Thyroid gland (tissue), 4 donors: ENCODE measurements at regions not wholly inside any gene's neighbourhood (a gene's known extent, or its start where the extent isn't known, plus 50 kb on each side); places are given as distances from the start of the nearest gene placed in this dataset.

Experiments
- CTCF ChIP-seq, 6 experiments: fragments of 200-600 bp in 3 of 6; fragments of 450-650 bp in 3 of 6; sonication (generic) in 3 of 6; IDR thresholded peaks; one replicate each; pipeline ENCODE4 v1.5.1; 2016 to 2019; ENCODE audit warnings: antibody characterized with exemption in 6 of 6, mild to moderate bottlenecking in 2 of 6, inconsistent platforms in 1 of 6, moderate library complexity in 1 of 6
- POLR2A ChIP-seq, 2 donors: fragments of 450-650 bp; IDR thresholded peaks; one replicate each; pipeline ENCODE4 v1.6.1; 2017; ENCODE audit warnings: antibody characterized with exemption in 2 of 2, mild to moderate bottlenecking in 2 of 2, moderate library complexity in 1 of 2

GRCh38 chr5:58239045-58239444 lies 220.8 kb downstream of the PLK2 start:
- no peak for TF ChIP-seq CTCF (IDR thresholded peaks at IDR 0.05)
- no peak for TF ChIP-seq POLR2A (IDR thresholded peaks at IDR 0.05)
